ENCODE measurements at regions not wholly inside any gene's neighbourhood (a gene's known extent, or its start where the extent isn't known, plus 50 kb on each side); places are given as distances from the start of the nearest gene placed in this dataset.

DNA sequence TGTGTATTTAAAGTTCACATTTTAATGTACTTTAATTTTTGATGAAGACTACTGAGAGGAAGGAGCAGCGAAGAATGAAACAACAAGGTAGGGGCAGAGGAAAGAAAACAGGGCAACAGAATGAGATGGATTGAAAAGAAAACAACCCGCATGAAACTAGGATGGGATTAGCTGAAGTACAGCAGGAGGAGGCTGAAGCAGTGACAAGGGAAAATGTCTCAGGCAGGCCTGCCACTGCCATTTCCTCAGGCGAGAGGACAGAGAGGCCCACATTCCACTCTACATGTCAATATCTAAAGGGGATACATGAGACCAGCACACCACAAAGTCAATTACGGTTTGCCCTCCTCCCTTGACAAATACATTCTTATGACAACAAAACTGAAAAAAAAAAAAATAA is 1703.2 kb downstream of the EFNB2 start:
- TF ChIP-seq, protein P1, sequence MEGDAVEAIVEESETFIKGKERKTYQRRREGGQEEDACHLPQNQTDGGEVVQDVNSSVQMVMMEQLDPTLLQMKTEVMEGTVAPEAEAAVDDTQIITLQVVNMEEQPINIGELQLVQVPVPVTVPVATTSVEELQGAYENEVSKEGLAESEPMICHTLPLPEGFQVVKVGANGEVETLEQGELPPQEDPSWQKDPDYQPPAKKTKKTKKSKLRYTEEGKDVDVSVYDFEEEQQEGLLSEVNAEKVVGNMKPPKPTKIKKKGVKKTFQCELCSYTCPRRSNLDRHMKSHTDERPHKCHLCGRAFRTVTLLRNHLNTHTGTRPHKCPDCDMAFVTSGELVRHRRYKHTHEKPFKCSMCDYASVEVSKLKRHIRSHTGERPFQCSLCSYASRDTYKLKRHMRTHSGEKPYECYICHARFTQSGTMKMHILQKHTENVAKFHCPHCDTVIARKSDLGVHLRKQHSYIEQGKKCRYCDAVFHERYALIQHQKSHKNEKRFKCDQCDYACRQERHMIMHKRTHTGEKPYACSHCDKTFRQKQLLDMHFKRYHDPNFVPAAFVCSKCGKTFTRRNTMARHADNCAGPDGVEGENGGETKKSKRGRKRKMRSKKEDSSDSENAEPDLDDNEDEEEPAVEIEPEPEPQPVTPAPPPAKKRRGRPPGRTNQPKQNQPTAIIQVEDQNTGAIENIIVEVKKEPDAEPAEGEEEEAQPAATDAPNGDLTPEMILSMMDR (conservative IDR thresholded peaks at IDR 0.05; ENCODE audit: low read depth in 2 of 2), result no peak
- TF ChIP-seq POLR2AphosphoS5 (IDR thresholded peaks at IDR 0.05; ENCODE audit: low read depth) (no peak), EZH2 (IDR thresholded peaks at IDR 0.05; ENCODE audit: low read depth, unreplicated experiment) (no peak), NANOG (IDR thresholded peaks at IDR 0.05; ENCODE audit: borderline replicate concordance) (no peak), EZH2phosphoT487 (IDR thresholded peaks at IDR 0.05; ENCODE audit: unreplicated experiment) (no peak)

Measured in GM23338 (cell line).